Mesendoderm (in vitro differentiated cells): ENCODE measurements at regions not wholly inside any gene's neighbourhood (a gene's known extent, or its start where the extent isn't known, plus 50 kb on each side); places are given as distances from the start of the nearest gene placed in this dataset.
"Not testable (repeated sequence)": the region's sequence is repeated elsewhere in the genome, so short reads cannot be mapped to it uniquely, and the experiment has no call there.

Experiments
- DNase-seq: peaks from one replicate; pipeline ENCODE4 v3.0.0; 2013
- H2AK5ac ChIP-seq: 2 replicates; pipeline ENCODE4 v1.6.1; 2013; ENCODE audit warnings: low read length, inconsistent platforms
- H2BK120ac ChIP-seq: 2 replicates; pipeline ENCODE4 v1.6.1; 2013; ENCODE audit warnings: low read depth, mild to moderate bottlenecking, low read length, moderate library complexity, mixed read lengths
- H2BK15ac ChIP-seq: replicated peaks from 2 replicates; pipeline ENCODE4 v1.6.1; 2013; ENCODE audit warnings: low read depth, mild to moderate bottlenecking, moderate library complexity
- H2BK5ac ChIP-seq: 2 replicates; pipeline ENCODE4 v1.6.1; 2013; ENCODE audit warnings: low read length, inconsistent platforms
- H3K18ac ChIP-seq: 2 replicates; pipeline ENCODE4 v1.6.1; 2013; ENCODE audit warnings: mild to moderate bottlenecking, low read length, mixed read lengths
- H3K23ac ChIP-seq: one replicate; pipeline ENCODE4 v1.6.1; 2013; ENCODE audit warnings: low read length
- H3K27ac ChIP-seq: 2 replicates; pipeline ENCODE4 v1.5.1; 2013; ENCODE audit warnings: low read depth, mild to moderate bottlenecking, inconsistent platforms, low read length, moderate library complexity
- H3K27me3 ChIP-seq: 2 replicates; pipeline ENCODE4 v1.6.1; 2013; ENCODE audit warnings: low read length, control low read depth, mild to moderate bottlenecking, inconsistent platforms; ENCODE audit not compliant: insufficient read depth, poor library complexity
- H3K36me3 ChIP-seq: 2 replicates; pipeline ENCODE4 v1.6.1; 2013; ENCODE audit warnings: low read length, inconsistent platforms; ENCODE audit not compliant: control insufficient read depth, insufficient read depth
- H3K4ac ChIP-seq: one replicate; pipeline ENCODE4 v1.6.1; 2013; ENCODE audit warnings: low read depth, mild to moderate bottlenecking, low read length, moderate library complexity
- H3K4me1 ChIP-seq: 2 replicates; pipeline ENCODE4 v1.6.1; 2013; ENCODE audit warnings: low read depth, low read length, inconsistent platforms; ENCODE audit not compliant: control insufficient read depth
- H3K4me2 ChIP-seq: 2 replicates; pipeline ENCODE4 v1.6.1; 2013; ENCODE audit warnings: low read length
- H3K4me3 ChIP-seq: 2 replicates; pipeline ENCODE4 v1.5.1; 2013; ENCODE audit warnings: mild to moderate bottlenecking, low read length
- H3K56ac ChIP-seq: one replicate; pipeline ENCODE4 v1.6.1; 2013; ENCODE audit warnings: low read length
- H3K79me1 ChIP-seq: 2 replicates; pipeline ENCODE4 v1.6.1; 2013; ENCODE audit warnings: low read length, inconsistent platforms
- H3K79me2 ChIP-seq: 2 replicates; pipeline ENCODE4 v1.6.1; 2013; ENCODE audit warnings: mild to moderate bottlenecking, low read length; ENCODE audit not compliant: control insufficient read depth, insufficient read depth
- H3K9ac ChIP-seq: 2 replicates; pipeline ENCODE4 v1.6.1; 2013; ENCODE audit warnings: low read length, inconsistent platforms
- H4K5ac ChIP-seq: one replicate; pipeline ENCODE4 v1.6.1; 2013; ENCODE audit warnings: low read length
- H4K8ac ChIP-seq: one replicate; pipeline ENCODE4 v1.6.1; 2013; ENCODE audit warnings: low read depth, mild to moderate bottlenecking, control low read depth, low read length, moderate library complexity
- WGBS: extraction: QIAGEN DNeasy Blood & Tissue Kit; methylation state at CpG from one replicate; pipeline ENCODE4 v1.1.7; 2013; ENCODE audit warnings: low lambda C conversion rate, missing lambda C conversion rate; ENCODE audit not compliant: insufficient coverage; ENCODE audit errors: extremely low coverage; 5-methylcytosine and 5-hydroxymethylcytosine counted together

DNA sequence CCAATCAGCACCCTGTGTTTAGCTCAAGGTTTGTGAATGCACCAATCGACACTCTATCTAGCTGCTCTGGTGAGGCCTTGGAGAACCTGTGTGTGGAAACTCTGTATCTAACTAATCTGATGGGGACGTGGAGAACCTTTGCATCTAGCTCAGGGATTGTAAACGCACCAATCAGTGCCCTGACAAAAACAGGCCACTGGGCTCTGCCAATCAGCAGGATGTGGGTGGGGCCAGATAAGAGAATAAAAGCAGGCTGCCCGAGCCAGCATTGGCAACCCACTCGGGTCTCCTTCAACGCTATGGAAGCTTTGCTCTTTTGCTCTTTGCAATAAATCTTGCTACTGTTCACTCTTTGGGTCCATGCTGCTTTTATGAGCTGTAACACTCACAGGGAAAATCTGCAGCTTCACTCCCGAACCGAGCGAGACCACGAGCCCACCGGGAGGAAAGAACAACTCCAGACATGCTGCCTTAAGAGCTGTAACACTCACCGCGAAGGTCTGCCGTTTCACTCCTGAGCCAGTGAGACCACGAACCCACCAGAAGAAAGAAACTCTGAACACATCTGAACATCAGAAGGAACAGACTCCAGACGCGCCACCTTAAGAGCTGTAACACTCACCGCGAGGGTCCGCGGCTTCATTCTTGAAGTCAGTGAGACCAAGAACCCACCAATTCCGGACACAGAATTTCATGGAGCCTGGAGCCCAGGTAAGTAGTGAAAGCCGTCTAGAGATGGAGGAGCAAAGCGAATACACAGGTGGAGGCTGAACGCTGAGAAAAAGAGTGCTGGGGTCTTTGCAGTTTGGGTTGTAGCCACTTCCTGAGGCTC, 92.8 kb downstream of the ANKRD10 start:
- DNase-seq, H3K18ac ChIP-seq: not testable (repeated sequence)
- WGBS, result no CpG with 5 or more reads among the region's 25 CpGs

DNA sequence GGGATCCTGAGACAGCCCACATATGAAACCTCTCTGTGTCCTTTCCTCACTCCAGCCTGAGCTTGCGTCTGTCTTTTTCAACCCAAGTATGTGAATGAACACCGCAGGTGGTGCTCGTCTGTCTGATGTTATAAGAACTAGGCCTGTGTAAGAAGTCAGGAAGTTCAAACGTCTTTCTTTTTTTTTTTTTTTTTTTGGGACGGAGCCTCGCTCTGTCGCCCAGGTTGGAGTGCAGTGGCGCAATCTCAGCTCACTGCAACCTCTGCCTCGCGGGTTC, 92.3 kb downstream of the ANKRD10 start:
- Histone ChIP-seq H3K36me3 (no peaks in the 10 kb centered on the region), H3K27ac (no peak overlapping the region), H4K5ac (no peak overlapping the region), H3K4ac (no peak overlapping the region), H3K27me3 (no peaks in the 10 kb centered on the region), H2BK5ac (no peak overlapping the region), H3K4me3 (no peak overlapping the region), H2AK5ac (no peak overlapping the region), H4K8ac (no peak overlapping the region), H2BK15ac (no peak overlapping the region), H3K79me2 (no peaks in the 10 kb centered on the region), H3K4me2 (no peak overlapping the region), H3K56ac (no peak overlapping the region), H3K23ac (no peak overlapping the region), H3K79me1 (no peaks in the 10 kb centered on the region), H3K18ac (no peak overlapping the region), H3K4me1 (no peaks in the 10 kb centered on the region), H2BK120ac (no peak overlapping the region), H3K9ac (no peak overlapping the region)
- no CpG with 5 or more reads among the region's 10 CpGs for WGBS
- DNase-seq, result no peak

More for the DNA sequence above, 92.8 kb downstream of the ANKRD10 start:
- not testable (repeated sequence) for H2AK5ac ChIP-seq, H3K9ac ChIP-seq, H2BK120ac ChIP-seq, H2BK5ac ChIP-seq, H3K79me2 ChIP-seq, H3K27ac ChIP-seq, H3K36me3 ChIP-seq, H3K4me3 ChIP-seq, H4K5ac ChIP-seq, H3K4me1 ChIP-seq, H3K79me1 ChIP-seq, H3K56ac ChIP-seq, H4K8ac ChIP-seq, H3K27me3 ChIP-seq, H3K23ac ChIP-seq, H2BK15ac ChIP-seq, H3K4ac ChIP-seq, H3K4me2 ChIP-seq

DNA sequence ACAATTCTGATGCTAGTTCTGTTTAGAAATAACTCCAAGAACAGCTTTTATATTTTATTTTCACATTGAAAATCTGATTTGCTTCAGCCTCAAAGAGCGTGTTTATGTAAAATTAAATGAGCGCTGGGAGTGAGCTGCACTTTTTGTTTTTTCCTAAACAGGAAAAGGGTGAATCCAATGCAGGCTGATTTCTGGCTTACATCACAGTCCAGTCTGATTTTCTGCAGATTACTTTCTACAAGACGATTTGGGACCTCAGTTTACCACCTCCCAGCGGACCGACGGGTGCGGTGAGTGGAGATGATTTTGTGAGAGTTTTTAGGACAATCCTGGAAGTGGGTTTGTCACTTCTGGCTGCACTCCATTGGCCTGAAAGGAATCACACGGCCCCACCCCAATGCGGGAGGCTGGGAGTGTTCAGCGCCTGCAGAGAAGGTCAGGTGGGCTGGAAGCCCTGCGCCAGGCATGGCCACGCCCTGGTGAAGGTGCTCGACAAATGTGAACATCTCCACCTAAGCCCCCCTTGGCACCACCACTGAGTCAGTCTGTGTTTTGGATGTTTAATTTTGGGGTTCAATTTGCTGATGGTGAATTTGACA, 90.1 kb downstream of the ANKRD10 start:
- H2BK120ac ChIP-seq, result no peak overlapping the region
- no peak overlapping the region for H3K23ac ChIP-seq
- no peak overlapping the region for H4K8ac ChIP-seq
- H3K4me1 ChIP-seq, result no peaks in the 10 kb centered on the region
- H3K36me3 ChIP-seq, result no peaks in the 10 kb centered on the region
- no peak overlapping the region for H3K4me2 ChIP-seq
- no peak for DNase-seq
- H3K18ac ChIP-seq, result no peak overlapping the region
- no peaks in the 10 kb centered on the region for H3K79me1 ChIP-seq
- H3K9ac ChIP-seq, result no peak overlapping the region
- H4K5ac ChIP-seq, result no peak overlapping the region
- H3K27me3 ChIP-seq, result no peaks in the 10 kb centered on the region
- no peak overlapping the region for H3K4ac ChIP-seq
- no peak overlapping the region for H2BK15ac ChIP-seq
- no peak overlapping the region for H2BK5ac ChIP-seq
- no peak overlapping the region for H2AK5ac ChIP-seq
- no peak overlapping the region for H3K27ac ChIP-seq
- WGBS, result no CpG with 5 or more reads among the region's 13 CpGs
- no peak overlapping the region for H3K4me3 ChIP-seq
- no peaks in the 10 kb centered on the region for H3K79me2 ChIP-seq
- no peak overlapping the region for H3K56ac ChIP-seq

DNA sequence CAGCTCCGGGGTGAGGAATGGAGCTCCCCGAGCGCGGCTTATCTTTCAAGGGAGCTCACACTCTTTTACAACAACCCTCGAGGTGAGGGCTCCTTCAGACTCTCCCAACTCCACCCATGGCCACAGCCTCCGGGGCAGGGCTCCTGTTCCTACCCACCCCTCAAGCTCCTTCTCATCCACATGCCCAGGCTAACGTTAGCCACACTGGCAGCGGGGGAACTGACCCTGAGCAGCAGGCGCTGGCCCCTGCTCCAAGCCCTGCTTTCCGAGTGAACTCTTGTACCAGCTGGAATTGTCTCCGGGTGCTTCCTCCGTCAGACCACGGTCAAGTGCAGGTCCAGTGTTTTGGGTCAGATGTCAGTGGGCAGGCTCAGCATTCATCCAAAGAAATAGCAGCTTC, 89.4 kb downstream of the ANKRD10 start:
- Histone ChIP-seq H4K8ac (no peak overlapping the region), H2BK120ac (no peak overlapping the region), H3K36me3 (no peaks in the 10 kb centered on the region), H3K18ac (no peak overlapping the region), H3K9ac (no peak overlapping the region), H3K4ac (no peak overlapping the region), H2BK15ac (no peak overlapping the region), H3K79me1 (no peaks in the 10 kb centered on the region), H2BK5ac (no peak overlapping the region), H3K4me3 (no peak overlapping the region), H3K79me2 (no peaks in the 10 kb centered on the region), H3K27me3 (no peaks in the 10 kb centered on the region), H3K27ac (no peak overlapping the region), H3K23ac (no peak overlapping the region), H4K5ac (no peak overlapping the region), H3K56ac (no peak overlapping the region), H2AK5ac (no peak overlapping the region), H3K4me2 (no peak overlapping the region), H3K4me1 (no peaks in the 10 kb centered on the region)
- no CpG with 5 or more reads among the region's 13 CpGs for WGBS
- no peak for DNase-seq

DNA sequence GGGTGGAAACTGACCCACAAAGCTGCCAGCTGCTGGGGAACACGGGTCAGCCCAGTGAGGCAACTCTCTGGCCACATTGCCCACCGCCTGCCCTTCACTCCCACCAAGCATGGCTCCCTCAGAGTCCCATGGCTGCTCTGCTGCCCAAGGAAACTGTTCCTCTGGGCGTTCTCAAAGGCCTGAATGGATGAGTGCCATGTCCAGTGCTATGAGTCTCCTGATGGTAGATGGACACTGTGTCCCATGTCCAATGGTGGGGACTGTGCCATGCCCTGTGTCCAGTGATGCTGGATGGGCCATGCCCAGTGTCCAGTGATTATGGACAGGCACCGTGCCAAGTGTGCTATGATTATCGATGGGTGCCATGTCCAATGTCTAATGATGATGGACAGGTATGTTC, 88.8 kb downstream of the ANKRD10 start:
- Histone ChIP-seq H2BK15ac (no peak overlapping the region), H3K18ac (no peak overlapping the region), H4K5ac (no peak overlapping the region), H3K79me1 (no peaks in the 10 kb centered on the region), H2AK5ac (no peak overlapping the region), H3K9ac (no peak overlapping the region), H3K79me2 (no peaks in the 10 kb centered on the region), H3K36me3 (no peaks in the 10 kb centered on the region), H3K4me3 (no peak overlapping the region), H4K8ac (no peak overlapping the region), H3K4me2 (no peak overlapping the region), H2BK120ac (no peak overlapping the region), H3K4me1 (no peaks in the 10 kb centered on the region), H3K27me3 (no peaks in the 10 kb centered on the region), H2BK5ac (no peak overlapping the region), H3K23ac (no peak overlapping the region), H3K4ac (no peak overlapping the region), H3K27ac (no peak overlapping the region), H3K56ac (no peak overlapping the region)
- DNase-seq, result no peak
- no CpG with 5 or more reads among the region's 5 CpGs for WGBS
